Suprapubic skin (tissue), 3 donors: ENCODE measurements at regions not wholly inside any gene's neighbourhood (a gene's known extent, or its start where the extent isn't known, plus 50 kb on each side); places are given as distances from the start of the nearest gene placed in this dataset.

ENCODE experiments used
- CTCF ChIP-seq, 2 donors: fragments of 200-600 bp in 1 of 2; fragments of 450-650 bp in 1 of 2; sonication (generic) in 1 of 2; IDR thresholded peaks; one replicate each; pipeline ENCODE4 v1.5.1; 2016 to 2019; ENCODE audit warnings: antibody characterized with exemption in 2 of 2, mild to moderate bottlenecking in 1 of 2, moderate library complexity in 1 of 2
- EP300 ChIP-seq: sonication (generic); formaldehyde crosslinking; IDR thresholded peaks from one replicate; pipeline ENCODE4 v1.6.1; 2017; ENCODE audit warnings: antibody characterized with exemption
- POLR2A ChIP-seq, 2 donors: fragments of 450-650 bp; IDR thresholded peaks; one replicate each; pipeline ENCODE4 v1.6.1; 2017; ENCODE audit warnings: antibody characterized with exemption in 2 of 2, mild to moderate bottlenecking in 2 of 2, moderate library complexity in 2 of 2

DNA sequence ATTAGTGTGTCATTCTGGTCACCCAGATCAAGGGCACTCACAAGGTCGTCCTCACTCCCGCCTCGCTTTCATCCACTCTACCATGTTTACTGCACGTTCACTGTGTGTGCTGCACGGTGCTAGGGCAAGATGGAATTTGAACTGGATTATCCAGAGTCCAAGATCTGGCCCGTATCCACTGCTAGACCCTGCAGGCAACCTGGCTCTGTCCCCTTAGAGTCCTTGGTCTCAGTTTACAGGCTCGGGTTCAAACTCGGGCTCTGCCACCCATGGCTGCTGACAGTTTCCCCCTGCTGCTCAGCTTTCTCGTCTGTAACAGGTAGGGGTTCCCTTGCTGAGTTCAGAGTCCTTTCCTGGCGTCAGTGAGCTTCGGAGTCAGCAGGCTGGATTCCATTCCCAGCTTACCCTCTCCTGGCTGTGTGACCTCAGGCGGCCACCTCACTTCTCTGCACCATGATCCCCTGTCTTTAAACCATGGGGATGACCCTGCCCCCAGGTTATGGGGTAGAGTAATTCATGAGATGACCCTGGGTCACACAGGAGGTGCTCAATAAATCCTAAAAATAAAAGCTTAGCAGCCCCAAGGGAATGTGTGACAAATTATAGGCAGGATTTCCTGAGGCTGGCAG, 79.6 kb upstream of the SLC6A6 start:
- TF ChIP-seq CTCF (IDR thresholded peaks at IDR 0.05) (no peak), EP300 (no peak), POLR2A (IDR thresholded peaks at IDR 0.05) (no peak)
